Stimulated activated CD8-positive, alpha-beta memory T cell treated with anti-CD3 and anti-CD28 coated beads, Interleukin-15, amount 100 ng/mL, for 24 hours (primary cell): ENCODE measurements at regions not wholly inside any gene's neighbourhood (a gene's known extent, or its start where the extent isn't known, plus 50 kb on each side); places are given as distances from the start of the nearest gene placed in this dataset.
"Not testable (repeated sequence)": the region's sequence is repeated elsewhere in the genome, so short reads cannot be mapped to it uniquely, and the experiment has no call there.

ENCODE experiments used
- DNase-seq: peaks from one replicate; pipeline ENCODE4 v3.0.0-alpha.2; 2020; ENCODE audit warnings: low read depth

- DNase-seq, result no peak
These were observed 192.2 kb upstream of the HS6ST1 start for GRCh38 chr2:128510701-128511397.

- DNase-seq, result no peak
These were observed 193.2 kb upstream of the HS6ST1 start for GRCh38 chr2:128511731-128512378.

- DNase-seq, result no peak
These were observed 193.9 kb upstream of the HS6ST1 start for GRCh38 chr2:128512379-128513115.

- no peak for DNase-seq
These were observed 194.7 kb upstream of the HS6ST1 start for GRCh38 chr2:128513116-128513960.

GRCh38 chr2:128513961-128514283 is 195.3 kb upstream of the HS6ST1 start:
- no peak for DNase-seq

- DNase-seq, result no peak
These were observed 195.9 kb upstream of the HS6ST1 start for GRCh38 chr2:128514555-128514955.

GRCh38 chr2:128516938-128517337 is 198.3 kb upstream of the HS6ST1 start:
- no peak for DNase-seq

GRCh38 chr2:128519028-128519427 is 200.4 kb upstream of the HS6ST1 start:
- DNase-seq, result not testable (repeated sequence)

- DNase-seq, result no peak
These were observed 201.0 kb upstream of the HS6ST1 start for GRCh38 chr2:128519517-128520215.

- no peak for DNase-seq
These were observed 201.7 kb upstream of the HS6ST1 start for GRCh38 chr2:128520340-128520739.

GRCh38 chr2:128520791-128521190 is 202.1 kb upstream of the HS6ST1 start:
- DNase-seq, result no peak

- DNase-seq, result no peak
These were observed 202.8 kb upstream of the HS6ST1 start for GRCh38 chr2:128521482-128521881.

GRCh38 chr2:128522829-128523228 is 204.2 kb upstream of the HS6ST1 start:
- no peak for DNase-seq

GRCh38 chr2:128523457-128523856 is 204.8 kb upstream of the HS6ST1 start:
- DNase-seq, result no peak

GRCh38 chr2:128524183-128524582 is 205.5 kb upstream of the HS6ST1 start:
- no peak for DNase-seq

GRCh38 chr2:128525653-128526052 is 207.0 kb upstream of the HS6ST1 start:
- DNase-seq, result no peak

- no peak for DNase-seq
These were observed 207.8 kb upstream of the HS6ST1 start for GRCh38 chr2:128526455-128526976.

- DNase-seq, result no peak
These were observed 209.5 kb upstream of the HS6ST1 start for GRCh38 chr2:128528133-128528532.

- no peak for DNase-seq
These were observed 211.4 kb upstream of the HS6ST1 start for GRCh38 chr2:128530025-128530573.

GRCh38 chr2:128531856-128532255 is 213.2 kb upstream of the HS6ST1 start:
- no peak for DNase-seq

- no peak for DNase-seq
These were observed 214.4 kb upstream of the HS6ST1 start for GRCh38 chr2:128533101-128533500.
